GM12865 (cell line): ENCODE measurements at regions not wholly inside any gene's neighbourhood (a gene's known extent, or its start where the extent isn't known, plus 50 kb on each side); places are given as distances from the start of the nearest gene placed in this dataset.

Experiments
- DNase-seq: peaks from one replicate; pipeline ENCODE4 v3.0.0; 2010; ENCODE audit warnings: low read depth
- H3K4me3 ChIP-seq: 2 replicates; pipeline ENCODE4 v1.5.1; 2011; ENCODE audit warnings: mild to moderate bottlenecking, low read depth, low read length, control low read depth
- CTCF ChIP-seq: IDR thresholded peaks from 2 replicates; pipeline ENCODE4 v1.5.1; 2011; ENCODE audit warnings: low read length, control low read depth, low read depth, inconsistent platforms; ENCODE audit not compliant: insufficient read depth; ENCODE audit errors: missing control alignments

DNA sequence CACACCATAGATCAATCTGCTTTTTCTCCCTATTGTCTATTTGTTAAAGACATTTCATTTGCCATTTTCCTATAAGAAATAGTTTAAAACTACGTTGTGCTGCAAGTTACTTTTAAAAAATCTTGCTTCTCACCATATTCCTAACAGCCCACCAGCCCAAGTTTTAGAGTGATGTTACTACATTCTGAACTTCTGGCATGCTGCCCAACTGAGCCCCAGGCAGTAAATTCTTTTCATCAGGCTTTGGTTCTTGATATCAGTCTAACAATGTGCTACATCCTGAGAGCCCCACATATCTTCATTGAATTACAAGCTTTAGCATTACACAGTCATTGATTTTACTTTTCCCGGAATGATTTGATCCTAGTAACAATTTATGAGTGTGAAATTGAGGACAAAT is 283.8 kb upstream of the IL1RAPL1 start:
- TF ChIP-seq CTCF: no peak
- H3K4me3 ChIP-seq: no peak overlapping the region
- DNase-seq: no peak

GRCh38 chrX:28278726-28279125 is 297.5 kb upstream of the DCAF8L1 start:
- no peak for TF ChIP-seq CTCF
- no peak overlapping the region for H3K4me3 ChIP-seq
- DNase-seq: no peak

DNA sequence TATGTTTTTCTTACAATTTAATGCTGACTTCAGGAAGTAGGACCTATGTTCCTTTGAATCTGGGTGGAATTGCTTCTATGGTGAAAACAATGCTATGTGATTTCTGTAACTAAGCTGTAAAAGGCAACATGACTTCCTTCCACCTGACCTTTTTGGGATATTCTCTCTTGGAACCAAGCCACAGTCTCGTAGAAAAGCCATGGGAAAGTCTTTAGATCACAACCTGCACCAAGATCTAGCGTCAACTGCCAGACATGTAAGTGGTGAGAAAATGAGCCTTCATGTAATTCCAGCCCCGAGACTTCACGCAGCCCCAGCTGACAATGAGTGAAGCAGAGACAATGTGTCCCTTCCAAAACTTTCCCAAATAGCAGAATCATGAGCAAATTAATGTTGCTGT is 297.0 kb upstream of the DCAF8L1 start:
- no peak for TF ChIP-seq CTCF
- no peak for DNase-seq
- H3K4me3 ChIP-seq: no peak overlapping the region

DNA sequence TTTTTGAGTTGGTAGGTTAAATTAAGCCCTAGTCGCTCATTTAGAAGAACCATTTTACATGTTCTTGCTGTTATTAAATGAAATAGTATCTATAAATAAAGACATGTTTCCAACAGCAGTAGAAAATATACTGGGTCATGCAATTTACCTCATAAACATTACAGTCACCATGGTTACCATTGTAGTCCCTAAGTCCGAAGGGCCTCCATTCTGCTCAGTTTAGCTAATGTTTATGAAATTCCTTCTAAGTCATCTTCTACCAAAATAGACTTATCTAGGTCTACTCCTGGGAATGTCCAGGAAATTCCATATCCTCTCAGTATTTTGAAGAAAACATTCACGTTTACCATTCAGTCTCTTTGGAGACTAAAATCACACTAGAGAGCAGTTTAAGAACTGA is 292.5 kb upstream of the DCAF8L1 start:
- no peak overlapping the region for H3K4me3 ChIP-seq
- TF ChIP-seq CTCF: no peak
- DNase-seq: no peak

DNA sequence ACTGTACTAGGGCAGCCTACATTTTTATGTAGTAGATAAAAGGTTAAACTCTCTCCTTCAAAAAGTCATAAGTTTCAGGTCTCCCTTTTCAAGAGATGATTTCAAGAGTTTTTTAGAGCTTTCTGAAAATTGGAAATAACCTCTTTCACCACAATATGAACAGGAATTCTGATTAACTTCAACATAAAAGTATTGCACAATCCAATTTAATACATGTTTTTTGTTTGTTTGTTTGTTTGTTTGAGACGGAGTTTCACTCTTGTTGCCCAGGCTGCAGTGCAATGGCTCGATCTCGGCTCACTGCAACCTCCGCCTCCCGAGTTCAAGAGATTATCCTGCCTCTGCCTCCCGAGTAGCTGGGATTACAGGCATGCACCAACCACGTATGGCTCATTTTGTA is 265.4 kb upstream of the DCAF8L1 start:
- DNase-seq: no peak
- no peak for TF ChIP-seq CTCF
- H3K4me3 ChIP-seq: no peak overlapping the region

DNA sequence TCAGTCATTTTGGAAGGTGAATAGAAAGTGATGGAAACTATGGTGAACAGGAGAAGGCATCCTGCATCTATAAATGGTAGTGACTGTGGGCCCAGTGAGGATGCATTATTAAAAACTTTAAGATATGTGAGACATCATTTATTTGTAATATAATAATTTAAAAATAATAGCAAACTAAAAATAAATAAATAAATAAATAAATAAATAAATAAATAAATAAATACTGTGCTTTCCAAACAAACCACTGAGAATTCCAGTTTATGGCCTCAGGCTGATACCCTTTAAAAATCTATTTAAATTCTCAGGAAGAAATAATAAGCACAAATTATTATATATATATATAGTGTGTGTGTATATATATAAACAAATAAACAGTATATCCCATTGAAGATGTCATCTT is 248.0 kb upstream of the DCAF8L1 start:
- TF ChIP-seq CTCF: no peak
- DNase-seq: no peak
- H3K4me3 ChIP-seq: no peak overlapping the region

DNA sequence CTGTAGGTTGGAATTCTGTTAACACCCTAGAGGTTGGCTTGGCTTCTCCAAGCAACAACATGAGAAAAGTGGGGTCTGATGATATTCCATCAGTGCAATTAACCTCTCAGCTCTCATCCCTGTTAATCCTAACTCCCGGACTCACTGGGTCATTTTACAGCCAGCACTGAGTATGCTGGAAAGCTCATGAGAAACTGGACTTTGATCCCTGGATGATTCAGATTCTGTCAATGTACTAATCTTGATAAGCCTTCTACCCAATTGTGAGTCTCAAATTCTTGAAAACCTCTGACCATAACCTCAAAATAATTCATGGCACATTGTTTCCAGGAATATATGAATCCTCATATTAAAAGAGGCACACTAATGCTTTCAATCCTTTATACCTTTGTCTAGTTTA is 244.3 kb upstream of the DCAF8L1 start:
- no peak for DNase-seq
- no peak overlapping the region for H3K4me3 ChIP-seq
- no peak for TF ChIP-seq CTCF
